Omental fat pad (tissue), 3 donors: ENCODE measurements at regions not wholly inside any gene's neighbourhood (a gene's known extent, or its start where the extent isn't known, plus 50 kb on each side); places are given as distances from the start of the nearest gene placed in this dataset.

Experiments used
- ATAC-seq: fragments of 150-250 bp; one replicate; pipeline ENCODE4 v1.9.1; 2016; ENCODE audit warnings: mild to moderate bottlenecking, moderate library complexity; ENCODE audit not compliant: low FRiP score
- DNase-seq: peaks from one replicate; pipeline ENCODE4 v3.0.0-alpha.2; 2019; ENCODE audit warnings: low spot score
- TF ChIP-seq, protein P1 (sequence below), 3 donors: fragments of 450-650 bp; IDR thresholded peaks; one replicate each; pipeline ENCODE4 v1.5.1; 2016 to 2017; ENCODE audit warnings: antibody characterized with exemption in 3 of 3, mild to moderate bottlenecking in 3 of 3, moderate library complexity in 2 of 3

DNA sequence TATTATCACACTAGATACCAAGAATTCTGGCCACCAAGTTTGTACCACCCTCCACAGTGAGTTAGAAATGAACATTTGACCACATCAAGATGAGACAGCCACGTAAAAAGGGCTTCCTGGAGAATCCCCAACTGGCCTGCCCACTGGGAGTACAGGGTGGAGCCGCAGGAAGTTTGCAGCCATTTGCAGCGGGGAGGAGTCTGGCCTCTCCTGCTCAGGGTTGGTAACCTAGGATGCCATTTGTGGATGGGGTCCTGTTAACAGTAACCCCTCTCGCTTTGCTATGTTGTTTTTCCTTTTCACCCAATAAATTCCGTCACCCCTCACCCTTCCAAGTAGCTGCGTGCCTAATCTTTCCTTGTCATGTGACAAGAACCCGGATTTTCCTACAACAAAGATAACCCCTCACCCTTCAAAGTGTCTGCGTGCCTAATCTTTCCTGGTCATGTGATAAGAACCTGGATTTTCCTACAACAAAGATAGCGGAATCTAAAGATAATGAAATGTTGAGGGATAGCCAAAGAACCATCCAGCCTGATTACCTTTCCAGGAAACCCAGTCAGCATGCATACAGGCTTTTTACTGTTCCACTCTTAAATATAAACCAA, 245.4 kb downstream of the NAF1 start:
- ATAC-seq (no peak), DNase-seq (no peak)
- TF ChIP-seq, protein P1, sequence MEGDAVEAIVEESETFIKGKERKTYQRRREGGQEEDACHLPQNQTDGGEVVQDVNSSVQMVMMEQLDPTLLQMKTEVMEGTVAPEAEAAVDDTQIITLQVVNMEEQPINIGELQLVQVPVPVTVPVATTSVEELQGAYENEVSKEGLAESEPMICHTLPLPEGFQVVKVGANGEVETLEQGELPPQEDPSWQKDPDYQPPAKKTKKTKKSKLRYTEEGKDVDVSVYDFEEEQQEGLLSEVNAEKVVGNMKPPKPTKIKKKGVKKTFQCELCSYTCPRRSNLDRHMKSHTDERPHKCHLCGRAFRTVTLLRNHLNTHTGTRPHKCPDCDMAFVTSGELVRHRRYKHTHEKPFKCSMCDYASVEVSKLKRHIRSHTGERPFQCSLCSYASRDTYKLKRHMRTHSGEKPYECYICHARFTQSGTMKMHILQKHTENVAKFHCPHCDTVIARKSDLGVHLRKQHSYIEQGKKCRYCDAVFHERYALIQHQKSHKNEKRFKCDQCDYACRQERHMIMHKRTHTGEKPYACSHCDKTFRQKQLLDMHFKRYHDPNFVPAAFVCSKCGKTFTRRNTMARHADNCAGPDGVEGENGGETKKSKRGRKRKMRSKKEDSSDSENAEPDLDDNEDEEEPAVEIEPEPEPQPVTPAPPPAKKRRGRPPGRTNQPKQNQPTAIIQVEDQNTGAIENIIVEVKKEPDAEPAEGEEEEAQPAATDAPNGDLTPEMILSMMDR (IDR thresholded peaks at IDR 0.05), result no peak

DNA sequence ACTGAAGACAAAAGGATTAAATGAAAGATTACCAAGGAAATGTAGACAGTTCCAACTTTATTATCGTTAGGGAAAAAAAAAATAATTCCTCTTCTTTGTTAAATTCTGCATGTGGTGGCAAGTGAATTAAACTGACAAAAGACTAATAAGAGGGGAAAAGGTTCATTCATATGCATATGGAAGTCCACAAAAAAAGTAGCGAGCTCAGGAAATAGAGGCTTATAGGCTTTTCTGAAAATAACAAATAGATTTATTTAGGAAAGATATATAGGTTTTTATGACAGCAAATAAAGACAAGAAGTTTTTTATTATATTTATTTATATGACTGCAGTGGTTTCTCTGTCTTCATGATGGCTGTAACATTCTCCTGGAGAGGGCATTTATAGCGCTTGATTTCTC, 246.0 kb downstream of the NAF1 start:
- DNase-seq, result no peak
- TF ChIP-seq, protein P1 (IDR thresholded peaks at IDR 0.05), result no peak
- ATAC-seq, result no peak

DNA sequence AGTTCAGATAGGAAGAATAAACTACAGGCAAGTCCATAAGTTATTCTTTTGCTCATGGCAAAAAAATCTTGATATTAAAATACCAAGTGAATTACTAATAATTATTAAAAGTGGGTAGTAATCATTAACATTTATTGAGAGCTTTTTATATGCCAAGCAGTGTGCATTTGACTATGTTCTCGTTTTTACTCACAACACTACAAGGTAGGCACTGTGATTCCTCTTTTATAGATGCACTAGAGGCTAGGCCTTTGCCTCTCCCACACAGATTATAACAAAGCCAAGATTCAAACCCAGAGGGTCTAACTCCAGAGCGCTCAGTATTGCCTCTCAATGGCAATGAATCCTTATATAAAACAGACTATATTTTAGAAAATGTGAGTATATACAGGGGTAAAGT, 254.2 kb downstream of the NAF1 start:
- TF ChIP-seq, protein P1 (IDR thresholded peaks at IDR 0.05), result no peak
- ATAC-seq (no peak), DNase-seq (no peak)

DNA sequence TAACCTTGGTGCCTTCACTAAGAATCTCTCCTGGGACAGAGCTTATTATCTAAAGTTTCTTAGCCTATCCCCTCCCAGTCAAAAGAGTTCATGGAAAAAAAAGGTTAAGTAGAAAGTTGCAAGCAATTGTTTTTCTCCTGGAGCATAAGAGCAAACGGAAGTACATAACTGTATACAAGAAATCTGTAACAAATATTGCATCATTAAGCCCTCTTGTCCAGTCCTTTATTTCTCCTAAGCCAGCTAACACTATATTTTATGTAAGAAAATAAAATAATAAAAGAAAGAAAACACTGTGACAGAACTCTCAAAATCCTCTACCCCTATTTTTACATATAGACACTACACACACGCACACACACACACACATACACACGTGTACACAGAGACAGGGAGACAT, 255.3 kb downstream of the NAF1 start:
- ATAC-seq (no peak), DNase-seq (no peak)
- TF ChIP-seq, protein P1 (IDR thresholded peaks at IDR 0.05), result no peak

DNA sequence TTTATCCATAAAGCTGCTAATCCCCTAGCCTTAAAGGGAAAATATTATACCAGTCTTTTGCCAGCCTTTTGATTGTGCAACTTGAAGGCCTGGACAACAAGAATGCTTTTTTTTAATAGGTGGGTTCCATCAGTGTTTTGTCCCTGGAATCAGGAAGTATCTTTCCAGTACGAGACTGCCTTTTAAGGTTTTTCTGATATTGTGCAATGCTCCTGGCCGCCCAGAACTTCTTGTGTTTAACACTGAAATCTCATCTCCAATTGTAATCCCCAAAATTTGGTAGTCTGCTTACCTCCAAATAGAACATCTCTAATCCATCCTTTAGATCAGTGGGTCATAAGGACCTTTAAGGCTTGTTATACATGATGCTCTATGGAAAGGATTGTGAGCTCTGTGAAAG, 256.7 kb downstream of the NAF1 start:
- ATAC-seq, result no peak
- TF ChIP-seq, protein P1 (IDR thresholded peaks at IDR 0.05), result no peak
- no peak for DNase-seq

DNA sequence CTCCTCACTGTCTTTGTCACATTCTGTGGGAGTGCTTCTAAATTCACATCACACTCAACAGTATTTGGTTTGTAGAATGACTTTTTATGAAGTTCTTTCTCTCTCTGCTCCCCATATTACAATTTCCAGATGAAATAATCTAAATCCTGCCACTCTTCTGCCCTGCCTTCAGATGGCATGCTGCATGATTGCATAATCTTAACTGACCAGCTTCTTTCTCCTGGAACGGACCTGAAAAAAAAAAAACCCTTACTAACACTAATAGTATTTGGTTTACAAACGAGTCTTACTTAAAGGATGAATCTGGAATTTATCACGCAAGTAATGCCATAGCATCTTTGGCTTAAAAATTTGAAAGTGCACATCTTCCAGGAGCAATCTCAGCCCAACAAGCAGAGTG, 272.3 kb downstream of the NAF1 start:
- DNase-seq (no peak), ATAC-seq (no peak)
- TF ChIP-seq, protein P1 (IDR thresholded peaks at IDR 0.05), result no peak
